Calu3 (cell line): ENCODE measurements at regions not wholly inside any gene's neighbourhood (a gene's known extent, or its start where the extent isn't known, plus 50 kb on each side); places are given as distances from the start of the nearest gene placed in this dataset.

ENCODE experiments used
- BruUV-seq: library from RNA; stranded (reverse); fragments of 400-500 nt; replicated peaks from 2 replicates; lab custom pipeline; 2021; lab: Mats Ljungman, UMichigan
- CTCF ChIA-PET: fragments of 300-600 bp; sonication (Branson Sonifier 250); formaldehyde crosslinking; loops from one replicate; lab custom pipeline; 2022; ENCODE audit warnings: antibody characterized with exemption; lab: Charles Lee
- DNase-seq: peaks from one replicate; pipeline ENCODE4 v3.0.0; 2022
- H3K27ac Mint-ChIP-seq: one replicate; pipeline ENCODE4 v1.8.0; 2022; ENCODE audit warnings: mixed read lengths; ENCODE audit not compliant: unreplicated experiment
- H3K27me3 Mint-ChIP-seq: one replicate; pipeline ENCODE4 v1.8.0; 2022; ENCODE audit warnings: mixed read lengths; ENCODE audit not compliant: unreplicated experiment
- H3K36me3 Mint-ChIP-seq: one replicate; pipeline ENCODE4 v1.8.0; 2022; ENCODE audit warnings: mild to moderate bottlenecking, moderate library complexity, mixed read lengths; ENCODE audit not compliant: insufficient read depth, unreplicated experiment
- H3K4me1 Mint-ChIP-seq: one replicate; pipeline ENCODE4 v1.8.0; 2022; ENCODE audit warnings: mild to moderate bottlenecking, low read depth, mixed read lengths; ENCODE audit not compliant: unreplicated experiment
- H3K4me3 Mint-ChIP-seq: one replicate; pipeline ENCODE4 v1.8.0; 2022; ENCODE audit warnings: mild to moderate bottlenecking, low read depth, moderate library complexity, mixed read lengths; ENCODE audit not compliant: unreplicated experiment
- H3K9me3 Mint-ChIP-seq: one replicate; pipeline ENCODE4 v1.8.0; 2022; ENCODE audit warnings: low read depth, mixed read lengths; ENCODE audit not compliant: unreplicated experiment
- intact Hi-C: fragments of 100-400 bp; cut with micrococcal nuclease; formaldehyde crosslinking; loops from one replicate; pipeline ENCODE4 v1.10.0; 2022; ENCODE audit not compliant: unreplicated experiment
- TF ChIP-seq, protein P1 (sequence below): fragments of 200-600 bp; IDR thresholded peaks from one replicate; pipeline ENCODE4 v1.8.0; 2022; ENCODE audit warnings: antibody characterized with exemption; ENCODE audit not compliant: unreplicated experiment

DNA sequence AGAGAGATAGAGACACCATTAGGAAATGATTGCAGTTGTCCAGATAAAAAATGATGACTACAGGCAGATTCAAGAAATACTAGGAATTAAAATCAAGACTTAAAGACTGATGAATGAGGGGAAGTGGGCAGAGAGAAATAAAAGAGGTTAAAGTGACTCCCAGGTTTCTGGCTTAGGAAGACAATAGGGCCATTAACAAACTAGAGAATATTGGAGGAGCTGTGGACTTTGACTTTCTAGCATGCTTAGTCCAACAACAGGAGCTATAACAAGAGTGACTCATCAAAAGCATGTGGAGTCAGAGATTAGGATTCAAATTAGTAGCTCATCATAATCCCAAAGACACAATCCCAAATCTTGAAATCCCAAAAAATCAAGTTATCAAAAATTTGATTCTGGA is 101.5 kb downstream of the BMP4 start:
- TF ChIP-seq, protein P1, sequence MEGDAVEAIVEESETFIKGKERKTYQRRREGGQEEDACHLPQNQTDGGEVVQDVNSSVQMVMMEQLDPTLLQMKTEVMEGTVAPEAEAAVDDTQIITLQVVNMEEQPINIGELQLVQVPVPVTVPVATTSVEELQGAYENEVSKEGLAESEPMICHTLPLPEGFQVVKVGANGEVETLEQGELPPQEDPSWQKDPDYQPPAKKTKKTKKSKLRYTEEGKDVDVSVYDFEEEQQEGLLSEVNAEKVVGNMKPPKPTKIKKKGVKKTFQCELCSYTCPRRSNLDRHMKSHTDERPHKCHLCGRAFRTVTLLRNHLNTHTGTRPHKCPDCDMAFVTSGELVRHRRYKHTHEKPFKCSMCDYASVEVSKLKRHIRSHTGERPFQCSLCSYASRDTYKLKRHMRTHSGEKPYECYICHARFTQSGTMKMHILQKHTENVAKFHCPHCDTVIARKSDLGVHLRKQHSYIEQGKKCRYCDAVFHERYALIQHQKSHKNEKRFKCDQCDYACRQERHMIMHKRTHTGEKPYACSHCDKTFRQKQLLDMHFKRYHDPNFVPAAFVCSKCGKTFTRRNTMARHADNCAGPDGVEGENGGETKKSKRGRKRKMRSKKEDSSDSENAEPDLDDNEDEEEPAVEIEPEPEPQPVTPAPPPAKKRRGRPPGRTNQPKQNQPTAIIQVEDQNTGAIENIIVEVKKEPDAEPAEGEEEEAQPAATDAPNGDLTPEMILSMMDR, result no peak
- Mint-ChIP-seq H3K9me3 (peaks cover 6% of the 10 kb centered on the region), H3K27ac (peak overlapping the region; percentile 32), H3K27me3 (no peaks in the 10 kb centered on the region), H3K4me3 (no peak overlapping the region), H3K4me1 (peaks cover 77% of the 10 kb centered on the region), H3K36me3 (peaks cover 15% of the 10 kb centered on the region)
- CTCF ChIA-PET, result interaction anchor here (1.0 kb wide), 1 partner anchor 108 kb away, joined by 5 read pairs; no protein-coding TSS in a partner anchor
- no peak for DNase-seq
- intact Hi-C loops, result loop anchor here (10.0 kb wide), 1 partner anchor 480 kb away; no protein-coding TSS in a partner anchor
- BruUV-seq, result no TSS peak

DNA sequence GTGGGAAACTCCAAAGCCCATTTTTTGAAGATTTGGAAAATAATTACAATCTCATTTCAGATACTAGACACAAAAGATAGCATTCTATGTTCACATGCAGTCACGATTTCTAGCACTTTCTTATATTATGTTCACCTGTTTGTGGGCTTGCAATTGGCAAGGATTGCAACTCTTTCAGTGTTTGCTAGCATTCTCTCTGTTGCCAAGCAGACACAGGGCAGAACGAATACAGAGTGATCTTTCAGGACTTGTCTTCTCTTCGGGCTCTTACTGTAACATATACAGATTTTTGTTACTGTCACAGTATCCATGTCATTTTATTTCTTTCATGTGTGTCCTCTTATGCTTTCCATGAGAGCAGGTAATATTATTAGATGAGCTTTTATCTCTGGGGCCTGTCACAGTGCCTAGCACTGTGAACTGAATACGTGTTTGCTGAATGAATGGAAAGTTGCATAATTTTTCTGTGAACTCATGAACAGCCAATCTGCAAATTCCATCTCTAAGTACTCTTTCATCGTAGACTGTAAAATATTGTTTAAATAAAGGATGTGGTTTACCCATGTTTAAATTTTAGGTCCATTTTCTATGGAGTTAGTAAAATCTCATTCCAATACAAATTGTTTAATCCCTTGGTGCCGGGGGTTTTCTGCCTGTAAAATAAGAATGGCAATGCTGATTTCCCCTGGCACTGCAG is 105.1 kb downstream of the BMP4 start:
- intact Hi-C loops, result loop anchor here (2.0 to 10.0 kb wide), 3 partner anchors 71 to 483 kb away; partner anchors contain the start of gene BMP4
- no TSS peak for BruUV-seq
- no peak for DNase-seq
- peaks cover 6% of the 10 kb centered on the region for H3K9me3 Mint-ChIP-seq
- H3K27ac Mint-ChIP-seq, result peak overlapping the region; percentile 96
- H3K36me3 Mint-ChIP-seq, result peaks cover 18% of the 10 kb centered on the region
- no peaks in the 10 kb centered on the region for H3K27me3 Mint-ChIP-seq
- CTCF ChIA-PET, result interaction anchor here (0.5 to 0.7 kb wide), 2 partner anchors 107 to 1686 kb away, joined by 3 to 8 read pairs; no protein-coding TSS in a partner anchor
- TF ChIP-seq, protein P1, result no peak
- H3K4me1 Mint-ChIP-seq, result peaks cover 61% of the 10 kb centered on the region
- peak overlapping the region; percentile 67 for H3K4me3 Mint-ChIP-seq

DNA sequence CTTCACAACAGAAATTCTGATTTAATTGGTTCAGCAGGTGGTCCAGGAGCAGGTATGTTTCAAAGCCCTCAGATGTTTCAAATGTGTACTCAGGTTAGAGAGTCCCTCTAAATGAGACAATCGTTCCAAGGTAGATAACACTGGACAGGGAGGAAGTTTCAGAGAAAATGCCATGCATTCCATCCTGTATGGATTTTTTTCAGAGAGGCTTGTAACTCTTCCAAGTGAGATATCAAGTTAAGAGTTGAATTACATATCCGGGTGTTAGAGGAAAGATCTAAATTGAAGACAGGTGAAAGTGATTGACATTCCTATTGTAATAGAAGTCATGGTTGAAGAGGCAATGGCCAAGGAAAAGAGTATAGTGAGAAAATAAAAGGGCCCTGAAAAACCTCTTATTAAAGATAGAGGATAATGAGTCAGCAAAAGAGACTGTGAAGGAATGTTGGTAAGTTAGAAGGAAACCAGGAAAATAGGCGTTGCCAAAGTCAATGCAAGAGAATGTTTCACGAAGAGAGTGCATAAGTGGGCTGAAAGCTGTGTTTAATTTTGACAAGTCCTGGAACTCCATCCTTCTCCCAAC is 105.8 kb downstream of the BMP4 start:
- H3K27me3 Mint-ChIP-seq, result no peaks in the 10 kb centered on the region
- intact Hi-C loops, result loop anchor here (2.0 to 10.0 kb wide), 3 partner anchors 71 to 484 kb away; partner anchors contain the start of gene BMP4
- peaks cover 16% of the 10 kb centered on the region for H3K36me3 Mint-ChIP-seq
- no TSS peak for BruUV-seq
- TF ChIP-seq, protein P1, result no peak
- no peak for DNase-seq
- peak overlapping the region; percentile 67 for H3K4me3 Mint-ChIP-seq
- CTCF ChIA-PET, result interaction anchor here (0.6 to 0.7 kb wide), 2 partner anchors 96 to 108 kb away, joined by 3 to 4 read pairs; no protein-coding TSS in a partner anchor
- H3K4me1 Mint-ChIP-seq, result peaks cover 62% of the 10 kb centered on the region
- H3K27ac Mint-ChIP-seq, result peak overlapping the region; percentile 96
- H3K9me3 Mint-ChIP-seq, result peaks cover 5% of the 10 kb centered on the region

DNA sequence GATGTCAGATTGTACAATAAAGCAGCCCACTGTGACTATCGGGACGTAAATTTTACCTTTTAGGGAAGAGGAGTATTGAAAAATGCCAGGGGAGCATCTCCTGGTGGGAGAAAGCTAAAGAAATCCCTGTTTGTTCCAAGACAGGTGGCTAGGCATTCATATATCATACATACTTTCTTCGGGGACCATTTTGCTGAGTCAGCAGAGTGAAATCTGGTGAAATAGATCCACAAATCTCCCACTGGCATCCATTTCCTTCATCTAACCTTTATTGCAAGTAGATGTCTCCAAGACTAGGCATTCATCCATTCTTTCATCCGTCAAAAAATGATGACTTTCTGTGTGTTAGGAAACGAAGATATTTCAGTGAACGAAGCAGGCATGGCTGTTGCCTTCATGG is 107.1 kb downstream of the BMP4 start:
- no TSS peak for BruUV-seq
- no peak for DNase-seq
- peaks cover 14% of the 10 kb centered on the region for H3K36me3 Mint-ChIP-seq
- intact Hi-C loops, result loop anchor here (10.0 kb wide), 1 partner anchor 325 kb away; no protein-coding TSS in a partner anchor
- CTCF ChIA-PET, result no interaction called here
- no peaks in the 10 kb centered on the region for H3K27me3 Mint-ChIP-seq
- peak overlapping the region; percentile 67 for H3K4me3 Mint-ChIP-seq
- no peaks in the 10 kb centered on the region for H3K9me3 Mint-ChIP-seq
- TF ChIP-seq, protein P1, result no peak
- peak overlapping the region; percentile 96 for H3K27ac Mint-ChIP-seq
- peaks cover 57% of the 10 kb centered on the region for H3K4me1 Mint-ChIP-seq
